ENCODE measurements at regions not wholly inside any gene's neighbourhood (a gene's known extent, or its start where the extent isn't known, plus 50 kb on each side); places are given as distances from the start of the nearest gene placed in this dataset.

- H4K20me1 ChIP-seq (replicated peaks; ENCODE audit: control insufficient read depth, extremely low read depth, insufficient read depth, low read length), result no peaks in the 10 kb centered on the region
- DNase-seq (ENCODE audit: low read depth, low spot score) (no peak), FAIRE-seq (no peak)
- dilution Hi-C loops (cut with MboI; ENCODE audit: extremely low pct_ligation_motif_present, low sequenced_read_pairs), result no loop called here
- intact Hi-C loops (cut with micrococcal nuclease), result no loop called here
- H3K9ac ChIP-seq (replicated peaks; ENCODE audit: extremely low read depth, insufficient read depth, low read length), result no peak overlapping the region
- H3K27me3 ChIP-seq (ENCODE audit: control insufficient read depth in 2 of 2, insufficient read depth in 2 of 2, low read length in 2 of 2), result no peaks in the 10 kb centered on the region
- H3K9me3 ChIP-seq (replicated peaks; ENCODE audit: control insufficient read depth, insufficient read depth, low read length), result no peaks in the 10 kb centered on the region
- no peaks in the 10 kb centered on the region for H3K9me1 ChIP-seq (replicated peaks; ENCODE audit: control insufficient read depth, extremely low read depth, insufficient read depth, low read length)
- H3K36me3 ChIP-seq (ENCODE audit: control insufficient read depth in 2 of 2, extremely low read depth in 1 of 2, insufficient read depth in 2 of 2, low read length in 2 of 2), result no peaks in the 10 kb centered on the region
- H3K79me2 ChIP-seq (ENCODE audit: control insufficient read depth, insufficient read depth, low read length), result no peaks in the 10 kb centered on the region
- TF ChIP-seq EZH2 (IDR thresholded peaks at IDR 0.05; ENCODE audit: borderline replicate concordance, low read depth, low read length, severe bottlenecking), result no peak
- no peak for TF ChIP-seq POLR2A (IDR thresholded peaks at IDR 0.05; ENCODE audit: low read depth, low read length)
- no peak for TF ChIP-seq GATA2 (IDR thresholded peaks at IDR 0.05; ENCODE audit: insufficient read depth, insufficient read length, low read depth, low read length)
- TF ChIP-seq MYC (IDR thresholded peaks at IDR 0.05; ENCODE audit: low read depth, low read length), result no peak
- TF ChIP-seq JUN (IDR thresholded peaks at IDR 0.05; ENCODE audit: borderline replicate concordance, insufficient read depth, insufficient read length, low read depth), result no peak
- no peak for TF ChIP-seq FOS (IDR thresholded peaks at IDR 0.05; ENCODE audit: borderline replicate concordance, insufficient read depth, low read length)
- TF ChIP-seq, protein P1, sequence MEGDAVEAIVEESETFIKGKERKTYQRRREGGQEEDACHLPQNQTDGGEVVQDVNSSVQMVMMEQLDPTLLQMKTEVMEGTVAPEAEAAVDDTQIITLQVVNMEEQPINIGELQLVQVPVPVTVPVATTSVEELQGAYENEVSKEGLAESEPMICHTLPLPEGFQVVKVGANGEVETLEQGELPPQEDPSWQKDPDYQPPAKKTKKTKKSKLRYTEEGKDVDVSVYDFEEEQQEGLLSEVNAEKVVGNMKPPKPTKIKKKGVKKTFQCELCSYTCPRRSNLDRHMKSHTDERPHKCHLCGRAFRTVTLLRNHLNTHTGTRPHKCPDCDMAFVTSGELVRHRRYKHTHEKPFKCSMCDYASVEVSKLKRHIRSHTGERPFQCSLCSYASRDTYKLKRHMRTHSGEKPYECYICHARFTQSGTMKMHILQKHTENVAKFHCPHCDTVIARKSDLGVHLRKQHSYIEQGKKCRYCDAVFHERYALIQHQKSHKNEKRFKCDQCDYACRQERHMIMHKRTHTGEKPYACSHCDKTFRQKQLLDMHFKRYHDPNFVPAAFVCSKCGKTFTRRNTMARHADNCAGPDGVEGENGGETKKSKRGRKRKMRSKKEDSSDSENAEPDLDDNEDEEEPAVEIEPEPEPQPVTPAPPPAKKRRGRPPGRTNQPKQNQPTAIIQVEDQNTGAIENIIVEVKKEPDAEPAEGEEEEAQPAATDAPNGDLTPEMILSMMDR (IDR thresholded peaks at IDR 0.05; ENCODE audit: extremely low read depth in 1 of 2, insufficient read depth in 1 of 2, low read depth in 1 of 2, low read length in 2 of 2), result no peak
- no TSS peak for BruUV-seq (replicated peaks)
- no peak overlapping the region for H3K4me2 ChIP-seq (ENCODE audit: insufficient read depth, low read length)
- no peaks in the 10 kb centered on the region for H3K4me1 ChIP-seq (ENCODE audit: control insufficient read depth, extremely low read depth, insufficient read depth, low read length)
- POLR2A ChIA-PET, result no interaction called here
- H3K27ac ChIP-seq (ENCODE audit: insufficient read depth, low read depth, low read length), result no peak overlapping the region
- CTCF ChIA-PET, result no interaction called here
- H2AFZ ChIP-seq (ENCODE audit: low read depth, low read length), result no peak overlapping the region
- H3K4me3 ChIP-seq (replicated peaks in 1 of 3; ENCODE audit: insufficient read depth in 1 of 3, low read depth in 1 of 3, low read length in 3 of 3), result no peak overlapping the region
Observed at GRCh38 chr5:10886497-10886896, 125.5 kb upstream of the DAP start.

DNA sequence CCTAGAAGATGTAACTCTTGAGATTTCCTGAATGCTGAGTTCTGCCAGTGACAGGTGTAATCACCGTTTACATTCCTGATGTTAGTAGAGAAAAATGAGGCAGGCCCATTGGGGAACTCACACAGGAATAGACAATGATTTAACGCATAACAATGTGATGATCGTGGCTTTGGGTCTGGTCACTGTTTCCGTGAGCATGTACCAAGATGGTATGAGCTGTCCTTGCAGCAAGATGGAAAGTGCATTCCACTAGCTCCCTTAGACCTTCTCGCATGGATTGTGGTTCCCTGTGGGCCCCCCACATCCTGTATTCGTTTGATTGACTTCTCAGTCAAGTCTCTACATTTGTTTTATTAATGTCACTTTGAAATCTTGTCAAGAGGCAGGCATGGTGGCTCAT is 124.0 kb upstream of the DAP start:
- no peak overlapping the region for H3K27ac ChIP-seq (ENCODE audit: insufficient read depth, low read depth, low read length)
- TF ChIP-seq, protein P2, sequence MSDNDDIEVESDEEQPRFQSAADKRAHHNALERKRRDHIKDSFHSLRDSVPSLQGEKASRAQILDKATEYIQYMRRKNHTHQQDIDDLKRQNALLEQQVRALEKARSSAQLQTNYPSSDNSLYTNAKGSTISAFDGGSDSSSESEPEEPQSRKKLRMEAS (IDR thresholded peaks at IDR 0.05; ENCODE audit: insufficient read depth, insufficient read length), result no peak
- TF ChIP-seq POLR2A (IDR thresholded peaks at IDR 0.05; ENCODE audit: low read depth, low read length) (no peak), MYC (IDR thresholded peaks at IDR 0.05; ENCODE audit: low read depth, low read length) (no peak), POLR2AphosphoS5 (IDR thresholded peaks at IDR 0.05; ENCODE audit: insufficient read depth, low read depth, low read length) (no peak), EZH2 (IDR thresholded peaks at IDR 0.05; ENCODE audit: borderline replicate concordance, low read depth, low read length, severe bottlenecking) (no peak), JUN (IDR thresholded peaks at IDR 0.05; ENCODE audit: borderline replicate concordance, insufficient read depth, insufficient read length, low read depth) (no peak), FOS (IDR thresholded peaks at IDR 0.05; ENCODE audit: borderline replicate concordance, insufficient read depth, low read length) (no peak), GATA2 (IDR thresholded peaks at IDR 0.05; ENCODE audit: insufficient read depth, insufficient read length, low read depth, low read length) (no peak)
- TF ChIP-seq, protein P1 (IDR thresholded peaks at IDR 0.05; ENCODE audit: extremely low read depth in 1 of 2, insufficient read depth in 1 of 2, low read depth in 1 of 2, low read length in 2 of 2), result no peak
- DNase-seq (ENCODE audit: low read depth, low spot score), result no peak
- no peak for FAIRE-seq
- BruUV-seq (replicated peaks), result no TSS peak
- no peak overlapping the region for H3K9ac ChIP-seq (replicated peaks; ENCODE audit: extremely low read depth, insufficient read depth, low read length)
- ChIA-PET CTCF (interaction anchor here (1.1 kb wide), 1 partner anchor 21 kb away, joined by 4 read pairs; no protein-coding TSS in a partner anchor), POLR2A (no interaction called here)
- no peaks in the 10 kb centered on the region for H3K9me3 ChIP-seq (replicated peaks; ENCODE audit: control insufficient read depth, insufficient read depth, low read length)
- dilution Hi-C loops (cut with MboI; ENCODE audit: extremely low pct_ligation_motif_present, low sequenced_read_pairs), result no loop called here
- H3K4me3 ChIP-seq (replicated peaks in 1 of 3; ENCODE audit: insufficient read depth in 1 of 3, low read depth in 1 of 3, low read length in 3 of 3), result no peak overlapping the region
- H3K9me1 ChIP-seq (replicated peaks; ENCODE audit: control insufficient read depth, extremely low read depth, insufficient read depth, low read length), result no peaks in the 10 kb centered on the region
- no peaks in the 10 kb centered on the region for H4K20me1 ChIP-seq (replicated peaks; ENCODE audit: control insufficient read depth, extremely low read depth, insufficient read depth, low read length)
- no peaks in the 10 kb centered on the region for H3K27me3 ChIP-seq (ENCODE audit: control insufficient read depth in 2 of 2, insufficient read depth in 2 of 2, low read length in 2 of 2)
- no peaks in the 10 kb centered on the region for H3K4me1 ChIP-seq (ENCODE audit: control insufficient read depth, extremely low read depth, insufficient read depth, low read length)
- no peaks in the 10 kb centered on the region for H3K79me2 ChIP-seq (ENCODE audit: control insufficient read depth, insufficient read depth, low read length)
- no peak overlapping the region for H3K4me2 ChIP-seq (ENCODE audit: insufficient read depth, low read length)
- intact Hi-C loops (cut with micrococcal nuclease), result no loop called here
- H3K36me3 ChIP-seq (ENCODE audit: control insufficient read depth in 2 of 2, extremely low read depth in 1 of 2, insufficient read depth in 2 of 2, low read length in 2 of 2), result no peaks in the 10 kb centered on the region
- H2AFZ ChIP-seq (ENCODE audit: low read depth, low read length), result no peak overlapping the region

Measured in endothelial cell of umbilical vein (primary cell).